MM.1S (cell line): ENCODE measurements at regions not wholly inside any gene's neighbourhood (a gene's known extent, or its start where the extent isn't known, plus 50 kb on each side); places are given as distances from the start of the nearest gene placed in this dataset.

Experiments
- EZH2 ChIP-seq: fragments of 300-600 bp; sonication (generic); optimal IDR thresholded peaks from 2 replicates; pipeline ENCODE3; 2017; ENCODE audit warnings: low read depth, mild to moderate bottlenecking, antibody characterized with exemption, low read length, mixed read lengths
- TF ChIP-seq, protein P1 (sequence below): fragments of 300-600 bp; sonication (generic); IDR thresholded peaks from 2 replicates; pipeline ENCODE4 v1.5.1; 2016; ENCODE audit warnings: antibody characterized with exemption, low read length, mixed read lengths

GRCh38 chr9:97136421-97136820 lies 97.5 kb upstream of the CTSV start:
- no peak for TF ChIP-seq EZH2
- TF ChIP-seq, protein P1, sequence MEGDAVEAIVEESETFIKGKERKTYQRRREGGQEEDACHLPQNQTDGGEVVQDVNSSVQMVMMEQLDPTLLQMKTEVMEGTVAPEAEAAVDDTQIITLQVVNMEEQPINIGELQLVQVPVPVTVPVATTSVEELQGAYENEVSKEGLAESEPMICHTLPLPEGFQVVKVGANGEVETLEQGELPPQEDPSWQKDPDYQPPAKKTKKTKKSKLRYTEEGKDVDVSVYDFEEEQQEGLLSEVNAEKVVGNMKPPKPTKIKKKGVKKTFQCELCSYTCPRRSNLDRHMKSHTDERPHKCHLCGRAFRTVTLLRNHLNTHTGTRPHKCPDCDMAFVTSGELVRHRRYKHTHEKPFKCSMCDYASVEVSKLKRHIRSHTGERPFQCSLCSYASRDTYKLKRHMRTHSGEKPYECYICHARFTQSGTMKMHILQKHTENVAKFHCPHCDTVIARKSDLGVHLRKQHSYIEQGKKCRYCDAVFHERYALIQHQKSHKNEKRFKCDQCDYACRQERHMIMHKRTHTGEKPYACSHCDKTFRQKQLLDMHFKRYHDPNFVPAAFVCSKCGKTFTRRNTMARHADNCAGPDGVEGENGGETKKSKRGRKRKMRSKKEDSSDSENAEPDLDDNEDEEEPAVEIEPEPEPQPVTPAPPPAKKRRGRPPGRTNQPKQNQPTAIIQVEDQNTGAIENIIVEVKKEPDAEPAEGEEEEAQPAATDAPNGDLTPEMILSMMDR, result no peak
